OCI-LY3 (cell line): ENCODE measurements at regions not wholly inside any gene's neighbourhood (a gene's known extent, or its start where the extent isn't known, plus 50 kb on each side); places are given as distances from the start of the nearest gene placed in this dataset.

Source experiments
- H2AFZ ChIP-seq: fragments of 200-600, 300-600 bp; shearing (Covaris generic); 2 replicates; pipeline ENCODE4 v1.6.0; 2014; ENCODE audit warnings: antibody characterized with exemption, low read depth, low read length
- H3K27ac ChIP-seq: fragments of 200-600, 300-600 bp; sonication (generic); 2 replicates; pipeline ENCODE4 v1.5.1; 2014; ENCODE audit warnings: mild to moderate bottlenecking, low read length, moderate library complexity, mixed read lengths
- H3K27me3 ChIP-seq: fragments of 200-600, 300-600 bp; sonication (generic); 2 replicates; pipeline ENCODE4 v1.6.1; 2014; ENCODE audit warnings: low read depth, low read length, mixed read lengths
- H3K36me3 ChIP-seq: fragments of 200-600, 300-600 bp; sonication (generic); replicated peaks from 2 replicates; pipeline ENCODE3; 2014; ENCODE audit warnings: low read depth, low read length, mixed read lengths
- H3K4me1 ChIP-seq: fragments of 300-600, 200-600 bp; sonication (generic); 2 replicates; pipeline ENCODE4 v1.6.1; 2014; ENCODE audit warnings: low read length, mixed read lengths
- H3K4me2 ChIP-seq: fragments of 200-600, 300-600 bp; sonication (generic); 2 replicates; pipeline ENCODE4 v1.6.1; 2014; ENCODE audit warnings: low read length, mixed read lengths
- H3K4me3 ChIP-seq: fragments of 300-600, 200-600 bp; sonication (generic); 2 replicates; pipeline ENCODE4 v1.5.1; 2014; ENCODE audit warnings: antibody characterized with exemption, mild to moderate bottlenecking, low read length, moderate library complexity
- H3K79me2 ChIP-seq: fragments of 300-600, 200-600 bp; shearing (Covaris generic); 2 replicates; pipeline ENCODE4 v1.6.1; 2014; ENCODE audit warnings: mild to moderate bottlenecking, low read length, mixed read lengths
- H3K9ac ChIP-seq: fragments of 300-600, 200-600 bp; shearing (Covaris generic); 2 replicates; pipeline ENCODE4 v1.6.0; 2014; ENCODE audit warnings: mild to moderate bottlenecking, low read length, moderate library complexity
- H3K9me3 ChIP-seq: fragments of 200-600, 300-600 bp; shearing (Covaris generic); 2 replicates; pipeline ENCODE4 v1.6.1; 2014; ENCODE audit warnings: low read length, mixed read lengths; ENCODE audit not compliant: insufficient read depth
- H4K20me1 ChIP-seq: fragments of 200-600, 300-600 bp; sonication (generic); 2 replicates; pipeline ENCODE4 v1.6.1; 2016; ENCODE audit warnings: low read length, mixed read lengths; ENCODE audit not compliant: insufficient read depth
- CTCF ChIP-seq: fragments of 200-600, 300-600 bp; sonication (generic); IDR thresholded peaks from 2 replicates; pipeline ENCODE4 v1.5.1; 2014; ENCODE audit warnings: antibody characterized with exemption, low read length, low read depth
- EZH2phosphoT487 ChIP-seq: fragments of 200-600 bp; shearing (Covaris generic); IDR thresholded peaks from 2 replicates; pipeline ENCODE4 v1.6.1; 2018; ENCODE audit warnings: antibody characterized with exemption, mixed run types, low read depth

GRCh38 chr4:138871555-138871875 lies 144.1 kb upstream of the NOCT start:
- Histone ChIP-seq H3K9me3 (no peaks in the 10 kb centered on the region), H3K27ac (no peak overlapping the region), H3K79me2 (no peaks in the 10 kb centered on the region), H3K4me3 (no peak overlapping the region), H3K4me1 (peaks cover 17% of the 10 kb centered on the region), H3K9ac (no peak overlapping the region), H2AFZ (no peak overlapping the region), H3K36me3 (no peaks in the 10 kb centered on the region), H3K27me3 (peaks cover 30% of the 10 kb centered on the region; the same call in 1 of the 2 replicates), H3K4me2 (peak overlapping the region; percentile 72), H4K20me1 (no peaks in the 10 kb centered on the region)
- TF ChIP-seq CTCF (no peak), EZH2phosphoT487 (no peak)

GRCh38 chr4:138870737-138871554 lies 144.6 kb upstream of the NOCT start:
- TF ChIP-seq CTCF = peak; percentile 99
- TF ChIP-seq EZH2phosphoT487 = no peak
- Histone ChIP-seq H3K4me1 (peaks cover 17% of the 10 kb centered on the region), H3K27me3 (peaks cover 25% of the 10 kb centered on the region; the same call in 1 of the 2 replicates), H3K4me2 (peak overlapping the region; percentile 72), H4K20me1 (no peaks in the 10 kb centered on the region), H3K9ac (no peak overlapping the region), H3K9me3 (no peaks in the 10 kb centered on the region), H3K4me3 (peak overlapping the region; percentile 59), H2AFZ (peak overlapping the region; percentile 64), H3K36me3 (no peaks in the 10 kb centered on the region), H3K79me2 (no peaks in the 10 kb centered on the region), H3K27ac (no peak overlapping the region)

GRCh38 chr4:138869631-138870030 lies 145.9 kb upstream of the NOCT start:
- H3K79me2 ChIP-seq = no peaks in the 10 kb centered on the region
- H2AFZ ChIP-seq = no peak overlapping the region
- no peak overlapping the region for H3K9ac ChIP-seq
- H3K9me3 ChIP-seq = no peaks in the 10 kb centered on the region
- no peaks in the 10 kb centered on the region for H3K36me3 ChIP-seq
- no peaks in the 10 kb centered on the region for H4K20me1 ChIP-seq
- H3K27me3 ChIP-seq = peaks cover 25% of the 10 kb centered on the region
- TF ChIP-seq EZH2phosphoT487 (no peak), CTCF (no peak)
- no peak overlapping the region for H3K27ac ChIP-seq
- H3K4me2 ChIP-seq = no peak overlapping the region
- peaks cover 21% of the 10 kb centered on the region for H3K4me1 ChIP-seq
- no peak overlapping the region for H3K4me3 ChIP-seq

- no peak overlapping the region for H3K9ac ChIP-seq
- no peaks in the 10 kb centered on the region for H3K79me2 ChIP-seq
- H3K36me3 ChIP-seq = no peaks in the 10 kb centered on the region
- peaks cover 29% of the 10 kb centered on the region for H3K27me3 ChIP-seq
- no peak overlapping the region for H3K27ac ChIP-seq
- H3K4me3 ChIP-seq = no peak overlapping the region
- no peak overlapping the region for H3K4me2 ChIP-seq
- peaks cover 21% of the 10 kb centered on the region for H3K4me1 ChIP-seq
- no peaks in the 10 kb centered on the region for H3K9me3 ChIP-seq
- TF ChIP-seq EZH2phosphoT487 (no peak), CTCF (no peak)
- no peak overlapping the region for H2AFZ ChIP-seq
- no peaks in the 10 kb centered on the region for H4K20me1 ChIP-seq
Measured at GRCh38 chr4:138869165-138869564, 146.4 kb upstream of the NOCT start.
